Liver (tissue), 3 donors: ENCODE measurements at regions not wholly inside any gene's neighbourhood (a gene's known extent, or its start where the extent isn't known, plus 50 kb on each side); places are given as distances from the start of the nearest gene placed in this dataset.

ENCODE experiments used
- CTCF ChIP-seq: fragments of 150-350 bp; IDR thresholded peaks from 2 replicates; pipeline ENCODE4 v1.5.1; 2017; ENCODE audit warnings: improper control_type of control experiment, low read depth, low read length; ENCODE audit not compliant: missing input control
- EGR1 ChIP-seq, 2 donors: IDR thresholded peaks; 2 replicates each; pipeline ENCODE4 v1.6.1; 2016 to 2018; ENCODE audit warnings: antibody characterized with exemption in 2 of 2, low read depth in 2 of 2
- FOXA1 ChIP-seq: IDR thresholded peaks from 2 replicates; pipeline ENCODE4 v1.6.1; 2016; ENCODE audit warnings: antibody characterized with exemption
- HNF4A ChIP-seq, 2 donors: conservative IDR thresholded peaks; 2 replicates each; pipeline ENCODE4 v1.6.1; 2016; ENCODE audit warnings: antibody characterized with exemption in 2 of 2, mild to moderate bottlenecking in 2 of 2
- JUND ChIP-seq, 2 donors: IDR thresholded peaks; 2 replicates each; pipeline ENCODE4 v1.6.1; 2016; ENCODE audit warnings: antibody characterized with exemption in 2 of 2
- MAX ChIP-seq: IDR thresholded peaks from 2 replicates; pipeline ENCODE4 v1.6.1; 2016; ENCODE audit warnings: antibody characterized with exemption
- RAD21 ChIP-seq, 2 donors: IDR thresholded peaks; 2 replicates each; pipeline ENCODE4 v1.6.1; 2016; ENCODE audit warnings: antibody characterized with exemption in 2 of 2, mild to moderate bottlenecking in 2 of 2
- REST ChIP-seq: IDR thresholded peaks from 2 replicates; pipeline ENCODE4 v1.6.1; 2016; ENCODE audit warnings: antibody characterized with exemption, mild to moderate bottlenecking
- YY1 ChIP-seq: IDR thresholded peaks from 2 replicates; pipeline ENCODE4 v1.6.1; 2016; ENCODE audit warnings: antibody characterized with exemption, mild to moderate bottlenecking
- donor health status: healthy.
- donor health status: healthy.

- no peak for TF ChIP-seq CTCF
- no peak for TF ChIP-seq RAD21 (IDR thresholded peaks at IDR 0.05)
- no peak for TF ChIP-seq YY1
- no peak for TF ChIP-seq MAX
- no peak for TF ChIP-seq EGR1 (IDR thresholded peaks at IDR 0.05; ENCODE audit: low read depth in 2 of 2)
- no peak for TF ChIP-seq HNF4A (conservative IDR thresholded peaks at IDR 0.05)
- TF ChIP-seq JUND (IDR thresholded peaks at IDR 0.05), result no peak
- TF ChIP-seq FOXA1, result no peak
- no peak for TF ChIP-seq REST
Measured at GRCh38 chr9:73597039-73597438, 445.4 kb downstream of the ANXA1 start.
